COR-L47 (cell line): ENCODE measurements at regions not wholly inside any gene's neighbourhood (a gene's known extent, or its start where the extent isn't known, plus 50 kb on each side); places are given as distances from the start of the nearest gene placed in this dataset.
A peak's percentile ranks its signal among the peaks of the same experiment; 100 is the strongest.

ENCODE experiments used
- DNase-seq: peaks from one replicate; lab custom pipeline; 2025; lab: John Stamatoyannopoulos, UW

DNA sequence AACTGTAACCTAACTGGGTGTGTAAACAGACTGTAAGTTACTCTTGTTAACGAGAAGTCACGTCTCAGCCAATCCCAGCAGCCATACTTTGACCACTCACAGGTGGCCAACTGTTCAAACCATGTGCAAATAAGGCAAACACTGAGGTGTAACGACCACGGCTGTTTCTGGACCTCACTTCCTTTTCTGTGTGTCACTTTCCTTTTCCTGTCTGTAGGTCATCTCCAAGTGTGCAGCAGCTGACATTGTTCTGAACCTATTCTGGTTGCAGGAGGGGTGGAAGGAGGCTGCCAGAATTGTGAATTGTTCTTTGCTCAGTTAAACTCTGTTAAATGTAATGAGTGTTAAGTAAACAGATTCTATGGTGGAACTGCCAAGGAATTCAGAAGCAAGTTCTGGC lies 627.4 kb downstream of the KCNJ2 start:
- no peak for DNase-seq

DNA sequence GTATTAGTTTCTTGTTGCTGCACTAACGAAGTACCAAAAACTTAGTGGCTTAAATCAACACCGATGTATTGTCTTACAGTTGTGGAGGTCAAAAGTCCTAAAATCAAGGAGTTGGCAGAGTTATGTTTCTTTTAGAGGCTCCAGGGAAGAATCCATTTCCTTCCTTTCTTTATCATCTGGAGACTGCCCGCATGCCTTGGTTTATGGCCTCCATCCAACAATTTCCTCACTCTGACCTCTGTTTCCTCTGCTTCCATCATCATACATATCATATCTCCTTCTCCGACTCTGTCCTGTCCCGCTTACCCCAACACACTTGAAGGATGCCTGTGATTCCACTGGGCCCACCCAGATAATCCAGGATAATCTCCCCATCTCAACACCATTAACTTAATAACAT lies 627.8 kb downstream of the KCNJ2 start:
- no peak for DNase-seq

DNA sequence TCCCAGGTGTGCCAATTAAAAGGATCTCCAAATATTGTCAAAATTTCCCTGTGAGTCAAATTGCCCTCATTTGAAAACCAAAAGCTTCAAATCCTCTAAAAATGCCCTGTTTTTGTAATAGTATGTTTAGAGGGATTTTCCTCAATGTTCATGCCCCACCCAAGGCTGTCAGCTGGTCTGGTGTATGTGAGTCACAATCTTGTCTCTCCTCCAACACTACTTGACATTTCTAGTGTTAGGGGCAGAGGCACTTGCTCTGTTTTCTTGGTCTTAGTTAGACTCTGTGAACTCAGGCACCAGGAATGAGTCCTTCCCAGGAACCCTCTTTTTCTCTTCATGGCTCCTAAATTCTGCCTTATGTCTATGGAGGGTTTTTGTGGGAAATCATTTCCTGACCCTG lies 634.8 kb downstream of the KCNJ2 start:
- no peak for DNase-seq

DNA sequence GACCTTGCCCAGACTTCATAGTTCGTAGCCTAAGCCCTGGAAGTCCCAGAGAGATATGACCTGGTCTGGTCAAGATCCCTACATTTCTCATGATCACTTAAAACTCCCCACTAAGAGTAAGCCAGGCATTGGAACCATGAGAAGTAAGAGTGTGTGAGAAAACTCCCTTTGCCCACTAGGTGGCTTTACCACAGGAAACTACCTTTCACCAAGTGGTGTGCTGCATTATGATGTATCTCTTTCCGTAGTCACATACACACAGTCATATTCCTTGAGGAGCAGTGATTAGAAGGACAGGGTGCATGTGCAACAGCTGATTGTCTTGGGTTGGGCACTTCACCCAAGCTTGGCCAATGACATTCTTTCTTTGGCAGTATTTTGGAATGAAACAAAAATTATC lies 639.3 kb downstream of the KCNJ2 start:
- DNase-seq = no peak

DNA sequence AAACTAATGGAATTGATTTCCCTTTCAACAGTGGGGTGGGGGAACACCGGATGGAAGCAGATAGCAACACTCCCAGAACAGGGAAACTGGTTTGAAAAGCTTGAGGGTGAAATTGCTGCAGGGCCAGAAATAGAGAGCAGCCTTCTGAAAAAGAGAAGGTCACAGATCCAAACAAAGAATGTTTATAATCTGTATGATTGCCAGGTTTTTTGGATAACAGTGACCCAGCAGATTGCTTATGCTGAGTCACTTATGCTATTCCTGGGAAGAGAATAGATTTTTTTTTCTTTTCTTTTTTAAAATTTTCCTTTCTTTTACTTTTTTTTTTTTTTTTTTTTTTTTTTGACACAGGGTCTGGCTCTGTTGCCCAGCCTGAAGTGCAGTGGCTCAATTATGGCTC lies 641.3 kb downstream of the KCNJ2 start:
- DNase-seq = no peak

DNA sequence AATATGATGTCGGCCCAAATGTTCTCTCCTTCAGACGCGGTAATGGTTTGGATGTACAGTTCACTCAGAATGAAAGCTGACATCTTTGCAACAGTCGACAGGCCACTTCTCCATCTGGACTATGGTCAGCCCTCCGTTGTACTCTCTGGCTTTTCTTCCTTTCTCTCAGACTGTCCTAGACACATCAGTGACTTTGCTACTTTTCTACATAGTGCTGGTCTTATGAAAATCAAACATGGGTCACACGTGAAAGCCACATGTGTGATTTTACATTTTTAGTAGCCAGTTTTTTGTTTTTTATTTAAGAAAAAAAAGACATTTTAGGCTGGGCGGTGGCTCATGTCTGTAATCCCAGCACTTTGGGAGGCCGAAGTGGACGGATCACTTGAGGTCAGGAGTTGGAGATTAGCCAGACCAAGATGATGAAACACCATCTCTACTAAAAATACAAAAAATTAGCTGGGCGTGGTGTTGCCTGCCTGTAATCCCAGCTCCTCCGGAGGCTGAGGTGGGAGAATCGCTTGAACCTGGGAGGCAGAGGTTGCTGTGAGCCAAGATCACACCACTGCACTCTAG lies 644.1 kb downstream of the KCNJ2 start:
- no peak for DNase-seq

DNA sequence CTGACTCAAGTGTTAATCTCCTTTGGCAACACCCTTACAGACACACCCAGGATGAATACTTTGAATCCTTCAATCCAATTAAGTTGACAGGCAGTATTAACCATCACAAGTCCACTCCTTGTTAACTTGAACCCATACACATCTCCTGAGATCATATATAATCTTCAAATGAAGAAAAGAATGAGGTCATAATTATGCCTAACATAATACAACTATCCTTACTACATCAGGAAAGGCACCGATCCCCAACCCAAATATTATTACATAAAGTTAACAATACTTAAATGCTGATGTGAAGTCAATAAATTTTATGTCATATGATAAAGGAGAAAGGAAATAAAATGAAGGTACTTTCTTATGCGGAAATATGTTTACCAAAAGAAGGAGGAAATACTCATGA lies 649.9 kb downstream of the KCNJ2 start:
- no peak for DNase-seq

DNA sequence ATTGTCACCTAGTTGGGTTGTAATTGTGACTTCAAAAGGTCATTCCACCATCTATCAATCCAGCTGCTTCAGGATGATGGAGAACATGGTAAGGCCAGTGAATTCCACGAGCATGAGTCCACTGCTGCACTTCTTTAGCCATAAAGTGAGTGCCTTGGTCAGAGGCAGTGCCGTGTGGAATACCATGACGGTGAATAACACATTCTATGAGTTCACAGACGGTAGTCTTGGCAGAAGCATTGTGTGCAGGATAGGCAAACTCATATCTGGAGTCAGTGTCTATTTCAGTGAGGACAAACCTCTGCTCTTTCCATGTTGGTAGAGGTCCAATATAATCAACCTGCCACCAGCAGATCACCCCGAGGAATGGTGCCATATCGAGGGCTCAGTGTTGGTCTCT lies 650.9 kb downstream of the KCNJ2 start:
- no peak for DNase-seq

DNA sequence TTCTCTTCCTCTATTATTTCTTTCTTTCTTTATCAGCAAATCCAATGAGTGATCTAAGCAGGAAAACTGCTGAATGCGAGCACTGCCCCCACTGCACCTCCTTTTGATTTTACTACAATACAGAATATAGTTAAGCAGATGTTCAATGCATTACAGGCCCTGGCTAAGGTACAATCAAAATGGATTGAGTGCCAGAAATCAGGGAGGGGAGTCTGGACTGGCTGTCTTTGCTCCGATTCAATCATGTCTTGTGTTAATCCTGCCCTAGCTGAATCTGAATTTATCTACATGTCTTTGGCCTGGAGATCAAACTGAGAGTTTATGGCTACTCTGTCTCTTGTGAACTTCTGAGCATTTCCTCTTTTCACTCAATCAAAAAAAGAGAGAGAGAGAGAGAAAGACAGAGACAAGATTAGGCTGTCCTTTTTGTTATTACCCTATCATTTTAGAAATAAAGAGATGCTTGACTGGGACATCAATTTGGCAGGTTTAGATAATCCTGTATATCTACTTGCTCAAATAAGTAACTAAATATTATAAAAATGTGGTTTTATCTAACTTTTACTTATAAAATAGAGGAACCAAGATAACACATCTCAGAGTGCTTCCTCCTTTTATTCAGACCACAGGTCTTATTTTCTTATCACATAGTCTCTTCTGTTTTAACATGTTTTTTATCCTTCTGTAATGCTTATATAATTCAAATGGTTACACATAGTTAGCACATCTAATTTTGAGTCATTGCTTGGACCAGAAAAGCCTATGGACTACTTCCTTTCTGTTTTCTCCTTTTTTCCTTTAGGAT lies 656.2 kb downstream of the KCNJ2 start:
- no peak for DNase-seq

DNA sequence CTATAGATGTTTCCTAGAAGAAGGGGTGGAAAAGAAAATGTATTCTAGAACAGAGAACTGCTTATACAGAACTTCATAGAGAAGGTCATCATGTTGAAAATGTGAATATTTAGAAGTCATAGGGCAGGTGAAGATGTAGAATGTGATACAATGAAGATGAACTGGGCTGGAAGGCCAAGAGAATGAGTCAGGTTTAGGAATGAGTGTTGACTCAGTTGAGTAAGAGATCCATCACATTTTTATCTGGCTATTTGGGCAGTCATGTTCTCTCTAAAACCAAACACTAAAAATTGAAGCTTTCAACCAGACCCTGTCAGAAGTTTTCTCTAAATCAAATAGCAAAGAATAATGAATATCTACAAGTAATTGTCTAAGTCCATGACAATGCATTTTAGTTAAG lies 660.5 kb downstream of the KCNJ2 start:
- no peak for DNase-seq

DNA sequence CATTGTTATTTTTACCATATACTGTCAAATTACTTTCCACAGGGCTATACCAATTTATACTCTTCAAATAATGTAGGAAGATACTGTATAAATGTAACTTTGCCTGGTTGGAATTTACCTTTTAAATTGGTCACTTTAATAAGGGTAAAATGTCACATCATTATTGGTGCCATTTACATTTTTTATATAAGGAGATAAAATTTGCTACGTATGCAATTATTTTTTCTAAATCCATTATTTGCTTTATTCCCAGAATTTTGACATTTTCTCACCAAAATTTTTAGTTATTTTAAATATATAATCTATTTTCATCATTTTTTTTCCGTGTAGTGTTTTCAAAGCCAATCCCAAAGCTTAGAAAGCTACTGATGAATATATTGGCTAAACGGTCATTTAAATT lies 664.7 kb downstream of the KCNJ2 start:
- no peak for DNase-seq

DNA sequence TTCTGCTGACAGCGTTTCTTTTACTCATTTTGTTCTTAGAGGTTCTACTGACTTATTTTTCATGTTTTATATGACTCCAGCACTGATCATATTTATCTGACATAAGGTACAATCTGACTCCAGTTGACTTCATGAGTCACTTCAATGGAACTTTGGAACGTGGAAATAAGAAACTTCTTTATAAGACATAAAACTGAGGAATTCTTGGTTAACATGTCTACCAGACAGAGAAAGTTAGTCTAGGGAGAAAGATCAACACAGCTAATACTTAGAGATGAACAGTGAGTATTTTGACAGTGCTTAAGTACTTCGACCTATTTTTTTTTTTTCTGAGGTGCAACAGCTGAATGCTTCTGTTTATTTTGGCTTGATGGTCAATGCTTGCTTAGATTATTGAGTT lies 679.5 kb downstream of the KCNJ2 start:
- no peak for DNase-seq

DNA sequence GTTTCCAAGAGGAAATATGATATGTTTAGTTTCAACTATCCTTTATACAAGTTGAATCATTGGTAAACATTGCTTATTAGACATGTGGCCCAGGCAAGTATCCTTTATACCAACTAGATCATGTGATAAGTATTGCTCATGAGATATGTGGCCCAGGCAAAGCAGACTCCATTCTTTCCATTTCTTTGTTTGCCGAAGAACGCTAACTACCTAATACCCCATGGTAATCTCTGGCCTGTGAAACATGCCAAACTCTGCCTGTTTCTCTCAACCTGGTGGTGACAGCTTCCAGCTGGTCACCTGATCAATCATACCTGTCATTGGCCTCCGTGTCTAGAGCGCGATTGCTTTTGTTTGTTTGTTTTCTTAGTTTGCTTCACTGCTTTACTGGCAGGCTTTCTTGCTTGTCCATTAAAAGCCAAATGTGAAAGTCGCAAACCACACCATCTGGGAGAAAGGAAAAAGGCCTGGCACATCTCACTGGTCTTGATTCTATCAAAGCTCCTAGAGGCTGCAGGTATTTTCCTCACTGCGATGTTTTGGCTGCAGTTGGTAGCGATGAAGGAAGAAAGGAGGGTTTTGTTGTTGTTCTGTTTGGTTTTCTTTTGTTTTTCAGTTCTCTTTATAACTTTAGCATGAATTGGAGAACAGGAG lies 686.2 kb downstream of the KCNJ2 start:
- peak; percentile 73 for DNase-seq

DNA sequence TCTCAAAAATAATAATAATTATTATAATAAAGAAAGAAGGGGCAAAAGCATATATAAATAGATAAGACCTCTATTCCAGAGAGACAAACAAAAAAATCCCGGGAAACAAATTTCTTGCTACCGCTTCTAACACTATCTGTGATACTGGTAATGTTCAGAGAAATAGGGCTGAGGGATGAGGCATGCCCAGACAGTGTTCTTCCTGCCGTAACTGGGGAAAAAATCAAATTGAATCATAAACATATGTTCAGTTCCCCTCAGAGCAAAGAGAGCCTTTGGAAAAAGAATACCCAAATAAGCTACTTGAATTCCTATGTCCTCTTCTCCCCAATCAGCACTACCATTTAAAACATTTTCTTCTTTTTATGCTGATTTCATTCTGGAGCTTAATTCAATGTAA lies 688.0 kb downstream of the KCNJ2 start:
- no peak for DNase-seq

DNA sequence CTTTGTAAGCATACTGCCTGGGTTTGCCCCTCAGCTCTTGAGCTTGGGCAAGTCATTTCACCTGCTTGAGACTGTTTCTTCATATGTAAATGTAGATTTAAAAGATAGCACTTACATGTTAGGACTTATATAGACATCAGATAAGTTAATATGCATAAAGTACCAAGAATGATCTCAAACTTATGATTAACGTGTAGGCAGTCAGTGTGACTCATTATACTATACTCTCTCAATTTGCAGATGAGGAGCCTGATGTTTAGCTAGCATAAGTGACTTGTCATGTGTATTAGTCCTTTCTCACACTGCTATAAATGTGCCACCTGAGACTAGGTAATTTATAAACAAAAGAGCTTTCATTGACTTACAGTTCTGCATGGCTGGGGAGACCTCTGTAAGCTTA lies 690.5 kb downstream of the KCNJ2 start:
- no peak for DNase-seq

DNA sequence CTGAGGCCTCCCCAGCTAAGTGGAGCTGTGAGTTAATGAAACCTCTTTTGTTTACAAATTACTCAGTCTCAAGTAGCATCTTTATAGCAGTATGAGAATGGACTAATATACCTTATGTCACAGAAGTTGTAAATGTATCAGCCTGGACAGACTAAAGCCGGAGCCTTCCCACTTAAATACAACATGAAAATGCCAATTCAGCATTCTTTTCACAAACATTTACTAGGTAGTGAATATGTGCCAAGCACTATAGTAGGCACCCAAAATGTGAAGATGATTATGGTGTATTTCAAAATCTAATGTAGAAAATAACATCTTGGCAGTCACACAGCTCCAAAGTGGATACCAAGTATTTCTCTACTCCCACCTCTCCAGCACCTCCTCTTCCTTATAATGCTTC lies 693.0 kb downstream of the KCNJ2 start:
- DNase-seq = no peak

DNA sequence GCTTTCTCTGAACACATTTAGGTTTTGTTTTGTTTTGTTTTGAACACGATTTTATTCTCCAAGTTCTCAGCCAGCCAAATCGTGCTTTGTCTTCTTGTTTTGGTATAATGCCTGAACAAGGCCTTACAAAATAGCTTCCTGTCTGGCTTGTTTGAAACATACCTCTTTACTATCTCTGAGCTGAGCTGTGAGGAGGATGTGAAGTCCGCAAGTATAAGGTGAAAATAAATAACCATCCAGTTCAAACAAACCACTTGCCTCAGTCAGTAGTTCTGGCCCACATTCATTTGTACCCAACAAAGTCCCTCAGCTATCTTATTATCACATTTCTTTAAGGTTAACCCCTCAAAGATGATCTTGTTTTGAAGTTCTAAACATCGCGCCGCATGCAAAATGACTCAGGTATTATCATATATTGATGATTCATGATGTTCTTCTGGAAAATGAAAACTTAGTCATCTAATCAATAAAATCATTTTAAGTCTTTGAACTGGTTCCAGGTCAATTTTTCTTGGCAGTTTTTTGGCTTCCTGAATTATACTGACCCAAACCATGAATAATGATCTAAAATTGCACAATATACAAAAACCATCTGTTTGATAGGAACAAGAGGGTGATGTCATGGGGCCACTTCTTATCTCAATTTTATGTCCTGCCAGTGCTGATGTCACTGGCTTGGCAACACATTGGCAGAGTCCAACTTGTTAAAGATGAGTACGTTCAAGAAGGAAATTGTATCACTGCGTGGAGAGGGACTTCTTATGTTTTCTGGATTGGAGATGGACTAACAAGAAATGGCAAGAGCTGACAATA lies 694.3 kb downstream of the KCNJ2 start:
- no peak for DNase-seq

DNA sequence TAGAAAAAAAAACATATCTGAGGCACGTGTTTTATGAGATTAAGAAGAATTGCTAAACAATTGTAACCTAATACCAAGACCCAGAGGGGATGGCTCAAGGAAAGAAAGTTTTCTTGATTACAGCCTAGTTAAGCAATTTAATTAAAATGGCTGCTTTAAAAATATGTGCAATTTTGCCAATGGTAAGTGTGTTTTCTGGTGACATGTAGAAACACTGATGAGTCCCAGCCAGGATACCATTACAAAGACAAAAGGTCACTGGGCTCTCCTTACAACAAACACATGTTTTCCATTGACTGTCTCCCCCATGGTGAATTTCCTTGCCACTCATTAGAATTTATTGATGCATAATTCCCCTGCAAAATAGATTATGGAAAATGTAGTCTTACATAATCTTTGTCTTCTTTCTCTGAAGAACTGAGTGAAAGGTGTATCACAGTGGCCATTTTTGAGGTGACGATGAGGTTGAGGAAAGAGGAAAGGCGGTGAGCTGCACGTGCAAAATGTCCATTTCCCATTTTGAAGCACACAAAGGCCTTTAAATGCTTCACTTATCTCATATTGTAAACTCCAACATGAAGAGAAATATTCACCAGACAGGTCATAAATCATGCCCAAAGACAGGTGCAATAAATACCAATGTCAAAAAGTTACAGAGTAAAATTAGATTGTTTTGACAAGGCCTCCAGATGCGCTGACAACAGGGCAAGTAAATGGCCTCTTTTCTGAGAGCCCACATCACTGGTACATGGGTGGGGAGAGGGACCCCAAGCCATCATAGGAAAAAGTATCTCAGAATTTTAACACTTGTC lies 696.9 kb downstream of the KCNJ2 start:
- no peak for DNase-seq

DNA sequence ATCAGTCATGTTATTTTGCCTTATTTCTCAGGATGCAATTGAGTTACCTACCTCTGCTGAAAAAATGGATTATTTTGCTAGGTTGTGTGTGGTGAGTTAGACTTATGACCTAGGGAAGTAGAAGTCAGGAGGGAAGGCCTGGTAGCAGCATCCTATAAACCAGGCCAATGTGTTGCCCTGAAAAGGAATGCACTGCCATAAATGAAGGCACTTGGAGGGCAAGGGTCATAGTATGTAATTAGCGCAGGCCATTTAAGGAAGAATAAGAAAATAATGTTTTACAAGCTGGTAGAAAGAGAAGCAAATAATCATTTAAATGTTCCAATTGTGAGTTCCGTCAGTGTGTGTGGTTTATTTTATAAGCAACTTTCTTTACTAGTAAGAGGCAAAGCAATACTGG lies 698.8 kb downstream of the KCNJ2 start:
- DNase-seq = no peak

DNA sequence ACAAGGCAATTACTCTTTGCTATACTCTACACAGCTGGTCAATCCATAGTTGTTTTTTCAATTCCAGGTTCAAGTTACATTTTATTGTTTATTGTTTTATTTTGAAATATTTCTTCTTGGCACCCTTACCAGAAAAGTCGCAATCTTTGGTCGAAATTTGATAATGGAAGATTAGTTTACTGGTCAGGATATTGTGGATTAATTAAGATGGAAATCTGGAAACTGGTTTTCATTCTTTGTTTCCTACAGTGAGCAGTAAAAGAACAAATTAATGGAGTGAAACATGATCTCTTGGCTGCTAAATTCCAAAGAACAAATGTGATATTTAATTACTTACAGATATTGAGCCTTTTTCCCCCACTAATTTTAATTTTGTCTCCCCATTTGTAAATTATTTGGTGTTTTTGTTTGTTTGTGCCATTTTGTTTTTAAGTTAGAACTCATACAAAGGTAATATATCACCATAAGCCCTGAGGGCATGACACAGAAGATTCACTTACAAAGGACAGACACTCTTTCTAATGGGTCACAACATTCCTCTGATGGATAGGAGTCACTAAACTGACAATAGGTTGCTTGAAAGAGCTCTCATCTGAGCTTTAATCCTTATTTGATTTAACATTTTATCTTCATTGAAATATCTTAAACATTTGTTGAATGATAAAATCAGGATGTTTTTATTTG lies 700.2 kb downstream of the KCNJ2 start:
- no peak for DNase-seq

DNA sequence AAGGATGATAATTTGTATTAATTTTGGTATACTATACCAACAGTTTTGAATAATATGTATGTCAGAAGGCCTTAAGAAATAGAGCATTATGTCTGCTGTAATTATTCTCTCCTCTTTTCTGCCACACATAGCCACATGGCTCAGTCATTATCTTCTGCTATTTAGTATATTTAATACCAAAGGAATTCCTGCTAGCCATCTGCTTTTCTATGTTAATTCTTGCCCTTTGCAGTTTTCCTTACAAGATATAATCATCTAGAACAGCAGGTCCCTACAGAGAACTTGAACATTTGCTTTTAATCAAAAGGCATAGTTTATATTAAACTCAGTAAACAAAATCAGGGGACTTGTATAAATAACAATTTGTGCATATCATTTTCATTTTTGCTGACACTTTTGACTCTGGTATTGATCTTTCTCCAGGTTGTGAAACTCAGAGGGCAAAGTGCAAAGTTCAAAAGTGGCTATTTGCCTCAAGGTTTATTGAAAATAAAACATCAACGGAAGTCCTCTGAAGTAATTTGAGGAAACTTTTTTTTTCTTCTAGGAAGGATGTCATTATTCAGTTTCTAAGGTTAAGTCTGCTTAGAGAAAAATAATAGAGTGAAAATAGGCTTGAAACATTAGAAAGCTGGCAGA lies 702.0 kb downstream of the KCNJ2 start:
- DNase-seq = no peak
